ENCODE measurements at regions not wholly inside any gene's neighbourhood (a gene's known extent, or its start where the extent isn't known, plus 50 kb on each side); places are given as distances from the start of the nearest gene placed in this dataset.
A peak's percentile ranks its signal among the peaks of the same experiment; 100 is the strongest.

GRCh38 chr1:234836776-234837357 is 226.9 kb upstream of the IRF2BP2 start:
- Histone ChIP-seq H3K27me3 (ENCODE audit: insufficient read depth, poor library complexity, severe bottlenecking) (no peaks in the 10 kb centered on the region), H3K27ac (replicated peaks) (peak overlapping the region; percentile 9; the same call in 1 of the 2 replicates), H3K4me3 (replicated peaks; ENCODE audit: insufficient read depth, low read length) (no peak overlapping the region)
- TF ChIP-seq, protein P1, sequence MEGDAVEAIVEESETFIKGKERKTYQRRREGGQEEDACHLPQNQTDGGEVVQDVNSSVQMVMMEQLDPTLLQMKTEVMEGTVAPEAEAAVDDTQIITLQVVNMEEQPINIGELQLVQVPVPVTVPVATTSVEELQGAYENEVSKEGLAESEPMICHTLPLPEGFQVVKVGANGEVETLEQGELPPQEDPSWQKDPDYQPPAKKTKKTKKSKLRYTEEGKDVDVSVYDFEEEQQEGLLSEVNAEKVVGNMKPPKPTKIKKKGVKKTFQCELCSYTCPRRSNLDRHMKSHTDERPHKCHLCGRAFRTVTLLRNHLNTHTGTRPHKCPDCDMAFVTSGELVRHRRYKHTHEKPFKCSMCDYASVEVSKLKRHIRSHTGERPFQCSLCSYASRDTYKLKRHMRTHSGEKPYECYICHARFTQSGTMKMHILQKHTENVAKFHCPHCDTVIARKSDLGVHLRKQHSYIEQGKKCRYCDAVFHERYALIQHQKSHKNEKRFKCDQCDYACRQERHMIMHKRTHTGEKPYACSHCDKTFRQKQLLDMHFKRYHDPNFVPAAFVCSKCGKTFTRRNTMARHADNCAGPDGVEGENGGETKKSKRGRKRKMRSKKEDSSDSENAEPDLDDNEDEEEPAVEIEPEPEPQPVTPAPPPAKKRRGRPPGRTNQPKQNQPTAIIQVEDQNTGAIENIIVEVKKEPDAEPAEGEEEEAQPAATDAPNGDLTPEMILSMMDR (IDR thresholded peaks at IDR 0.05; ENCODE audit: insufficient read depth, low read length) = no peak
- TF ChIP-seq GABPA (IDR thresholded peaks at IDR 0.05; ENCODE audit: low read depth) (no peak), SPI1 (IDR thresholded peaks at IDR 0.05; ENCODE audit: borderline replicate concordance, low read depth) (no peak), REST (IDR thresholded peaks at IDR 0.05; ENCODE audit: insufficient replicate concordance, low read depth) (no peak), POLR2AphosphoS5 (IDR thresholded peaks at IDR 0.05; ENCODE audit: low read depth) (no peak)
- no peak for DNase-seq (ENCODE audit: low read depth in 1 of 2, low spot score in 1 of 2)

DNA sequence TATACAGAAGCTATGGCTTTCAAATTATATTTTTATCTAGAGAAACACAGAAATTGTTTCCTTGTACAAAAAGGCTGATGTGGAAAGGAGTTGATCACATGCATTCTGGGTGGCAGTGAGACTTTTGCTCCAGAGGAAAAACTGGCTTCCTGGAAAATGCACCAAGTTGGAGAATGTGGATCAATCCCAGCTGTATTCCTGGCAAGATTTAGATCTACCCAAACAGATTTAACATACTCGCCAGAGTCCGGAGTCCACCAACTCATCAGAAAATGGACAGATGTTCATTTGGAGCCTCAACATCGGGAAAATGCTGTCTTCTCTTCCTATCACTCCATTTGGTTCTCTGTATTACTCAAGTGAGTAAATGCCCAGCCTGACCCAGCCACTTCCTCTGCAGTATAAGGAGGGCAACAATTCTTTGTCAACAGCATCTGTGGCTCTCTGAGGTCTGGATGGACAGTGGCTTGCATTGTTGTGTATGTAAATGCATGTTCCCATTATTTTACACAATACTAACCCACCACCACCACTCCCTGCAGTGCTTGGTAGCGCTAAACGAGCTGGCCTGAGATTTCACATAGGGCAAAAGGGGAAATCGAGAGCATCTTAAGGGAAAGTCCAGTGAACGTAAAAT is 226.2 kb upstream of the IRF2BP2 start:
- TF ChIP-seq, protein P1 (IDR thresholded peaks at IDR 0.05; ENCODE audit: insufficient read depth, low read length) = no peak
- TF ChIP-seq POLR2AphosphoS5 (IDR thresholded peaks at IDR 0.05; ENCODE audit: low read depth) = no peak
- TF ChIP-seq GABPA (IDR thresholded peaks at IDR 0.05; ENCODE audit: low read depth) = no peak
- no peak for TF ChIP-seq REST (IDR thresholded peaks at IDR 0.05; ENCODE audit: insufficient replicate concordance, low read depth)
- TF ChIP-seq SPI1 (IDR thresholded peaks at IDR 0.05; ENCODE audit: borderline replicate concordance, low read depth) = peak; percentile 80; the same call in 1 of the 2 replicates
- no peak overlapping the region for H3K4me3 ChIP-seq (replicated peaks; ENCODE audit: insufficient read depth, low read length)
- no peaks in the 10 kb centered on the region for H3K27me3 ChIP-seq (ENCODE audit: insufficient read depth, poor library complexity, severe bottlenecking)
- DNase-seq (ENCODE audit: low read depth in 1 of 2, low spot score in 1 of 2) = peak in 1 of 2 experiments; percentile 58
- 0 out of 2 replicates have a peak overlapping the region, but pooled peaks have one; percentile 21 for H3K27ac ChIP-seq (replicated peaks)

GRCh38 chr1:234835239-234835638 is 225.3 kb upstream of the IRF2BP2 start:
- Histone ChIP-seq H3K4me3 (replicated peaks; ENCODE audit: insufficient read depth, low read length) (no peak overlapping the region), H3K27ac (replicated peaks) (no peak overlapping the region), H3K27me3 (ENCODE audit: insufficient read depth, poor library complexity, severe bottlenecking) (no peaks in the 10 kb centered on the region)
- TF ChIP-seq REST (IDR thresholded peaks at IDR 0.05; ENCODE audit: insufficient replicate concordance, low read depth) (no peak), GABPA (IDR thresholded peaks at IDR 0.05; ENCODE audit: low read depth) (no peak), SPI1 (IDR thresholded peaks at IDR 0.05; ENCODE audit: borderline replicate concordance, low read depth) (no peak), POLR2AphosphoS5 (IDR thresholded peaks at IDR 0.05; ENCODE audit: low read depth) (no peak)
- TF ChIP-seq, protein P1 (IDR thresholded peaks at IDR 0.05; ENCODE audit: insufficient read depth, low read length) = no peak
- DNase-seq (ENCODE audit: low read depth in 1 of 2, low spot score in 1 of 2) = no peak

All from HL-60 (cell line).